NCI-H69 (cell line): ENCODE measurements at regions not wholly inside any gene's neighbourhood (a gene's known extent, or its start where the extent isn't known, plus 50 kb on each side); places are given as distances from the start of the nearest gene placed in this dataset.

Source experiments
- DNase-seq: peaks from one replicate; lab custom pipeline; 2025; lab: John Stamatoyannopoulos, UW

DNA sequence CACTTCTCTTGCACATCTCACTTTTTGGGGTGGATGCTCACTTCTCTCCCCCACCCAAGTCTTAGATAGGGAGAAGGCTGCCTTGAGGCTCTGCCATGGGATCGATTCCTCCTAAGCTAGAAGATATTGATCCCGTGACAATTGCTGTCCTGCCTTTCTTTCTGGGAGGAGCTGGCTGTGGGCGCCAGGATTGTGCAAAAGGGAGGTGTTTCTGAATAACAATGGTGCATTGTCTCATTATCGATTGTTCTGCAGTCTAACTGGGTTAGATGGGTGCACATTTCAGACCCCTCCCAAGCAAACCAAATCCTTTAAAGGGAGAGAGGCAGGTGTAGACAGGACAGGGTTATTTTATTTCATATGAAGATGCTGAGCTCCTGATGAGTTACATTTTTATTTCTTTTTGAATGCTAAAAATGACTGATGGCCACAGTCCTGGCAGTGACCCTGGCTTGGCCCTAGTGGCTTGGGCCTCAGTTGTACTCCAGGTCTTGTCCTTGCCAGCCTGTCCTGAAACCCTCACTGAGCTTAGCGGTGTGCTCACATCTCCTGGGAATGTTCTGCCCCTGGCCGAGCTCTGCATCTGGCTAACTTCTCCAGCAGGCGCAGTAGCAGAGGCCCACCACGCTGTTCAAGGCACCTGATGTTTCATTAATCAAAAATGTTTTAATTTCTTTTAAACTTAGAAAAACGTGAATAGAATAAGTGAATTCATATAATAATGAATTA, 99.0 kb upstream of the KAZN start:
- no peak for DNase-seq

DNA sequence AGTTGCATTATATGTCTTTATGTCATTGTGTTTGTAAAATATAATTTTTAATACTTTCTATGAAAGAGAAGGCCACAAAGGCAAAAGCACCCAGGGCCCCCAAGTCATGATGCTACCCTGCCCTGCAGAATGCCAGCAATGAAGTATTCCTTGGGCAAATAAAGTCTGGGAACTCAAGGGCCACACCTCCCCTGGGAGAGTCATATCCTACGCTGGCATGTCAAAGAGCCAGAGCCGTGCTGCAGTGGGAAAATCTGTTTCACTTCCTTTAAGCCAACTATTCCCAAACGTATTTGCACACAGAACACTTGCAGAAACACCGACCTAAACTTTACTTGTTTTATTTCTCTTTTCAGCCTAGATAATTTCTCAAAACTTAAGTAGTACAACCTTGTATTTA, 98.4 kb upstream of the KAZN start:
- DNase-seq: no peak

DNA sequence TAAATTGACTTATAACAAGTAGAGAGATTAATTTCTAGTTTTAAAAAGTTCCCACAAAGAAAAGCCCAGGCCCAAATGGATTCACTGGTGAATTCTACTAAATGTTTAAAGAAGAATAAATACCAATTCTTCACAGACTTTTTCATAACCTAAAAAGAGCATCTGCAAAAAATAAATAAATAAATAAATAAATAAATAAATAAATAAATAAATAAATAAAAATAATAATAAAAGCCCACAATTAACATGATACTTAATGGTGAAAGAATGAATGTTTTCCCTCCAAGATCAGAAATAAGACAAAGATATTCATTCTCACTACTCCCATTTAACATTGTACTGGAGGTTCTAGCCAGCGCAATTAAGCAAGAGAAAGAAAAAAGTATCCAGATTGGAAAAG, 97.6 kb upstream of the KAZN start:
- no peak for DNase-seq

DNA sequence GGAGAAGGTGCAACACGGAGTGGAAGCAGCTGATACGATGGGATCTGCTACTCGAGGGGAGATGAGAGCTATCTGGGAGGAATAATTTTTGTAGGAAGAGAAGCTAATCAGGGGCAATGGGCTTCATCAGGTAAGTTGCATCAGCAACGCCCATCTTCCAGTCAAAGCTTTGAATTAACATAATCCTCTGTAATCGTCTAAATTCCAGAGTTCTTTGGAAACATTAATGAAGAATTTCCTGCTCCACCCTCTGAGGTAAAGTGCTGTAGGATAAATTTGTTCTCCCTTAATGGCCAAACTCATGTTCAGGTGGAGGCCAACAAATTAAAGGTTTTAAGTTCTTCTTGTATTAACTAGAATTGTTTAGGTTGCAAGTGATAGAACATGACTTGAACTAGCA, 94.0 kb upstream of the KAZN start:
- DNase-seq: no peak

DNA sequence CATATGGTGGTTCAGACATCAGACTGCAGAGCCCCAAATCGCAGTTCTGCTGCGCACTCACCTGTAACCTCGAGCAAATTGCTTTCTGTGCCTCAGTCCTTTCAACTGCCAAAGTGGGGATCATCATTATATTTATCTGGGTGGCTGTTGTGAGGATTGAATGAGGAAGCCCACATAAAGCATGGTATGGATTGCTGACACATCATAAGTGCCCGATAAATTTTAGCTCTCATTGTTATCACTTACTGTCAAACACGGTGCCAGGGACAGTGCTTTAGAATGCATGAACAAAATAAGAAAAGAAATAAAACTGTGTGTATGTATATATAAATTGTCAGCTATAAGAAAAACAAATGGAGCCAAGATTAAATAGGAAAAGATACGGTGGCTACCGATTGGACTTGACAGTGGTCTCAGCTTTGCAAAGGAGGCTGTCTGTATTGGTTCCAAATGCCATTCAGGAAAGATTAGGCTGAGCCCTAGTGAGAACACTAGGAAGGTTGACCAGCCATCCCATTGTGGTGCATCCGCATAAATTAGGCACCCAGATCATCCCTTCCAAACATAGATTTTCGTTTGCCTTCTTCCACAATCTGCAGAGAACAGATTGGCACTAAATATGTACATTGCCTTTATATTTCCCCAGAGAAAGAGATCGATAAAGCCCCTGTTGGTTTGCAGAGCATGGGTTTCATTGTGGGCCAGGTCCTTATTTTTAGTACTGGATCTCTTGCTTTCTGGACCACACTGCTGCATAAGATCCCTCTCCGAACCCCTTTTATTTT, 91.8 kb upstream of the KAZN start:
- no peak for DNase-seq

DNA sequence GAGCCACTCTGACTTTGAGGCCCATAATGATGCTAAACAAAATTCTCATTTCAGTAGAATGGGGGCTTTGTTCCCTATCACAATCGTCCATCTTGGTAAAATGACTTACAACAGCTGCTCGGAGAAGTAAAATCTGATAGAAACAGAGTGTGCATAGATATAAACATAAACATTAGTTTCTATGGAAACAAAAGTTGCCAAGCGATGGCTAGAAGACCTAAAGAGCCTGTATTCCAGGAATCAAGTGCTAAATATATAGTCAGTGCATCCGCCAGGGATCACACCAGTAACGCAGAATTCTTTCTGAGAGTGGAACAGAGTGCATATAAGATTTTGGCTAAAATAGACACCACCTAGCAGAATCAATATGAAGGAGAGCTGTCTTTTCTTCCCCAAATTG, 91.2 kb upstream of the KAZN start:
- DNase-seq: no peak

DNA sequence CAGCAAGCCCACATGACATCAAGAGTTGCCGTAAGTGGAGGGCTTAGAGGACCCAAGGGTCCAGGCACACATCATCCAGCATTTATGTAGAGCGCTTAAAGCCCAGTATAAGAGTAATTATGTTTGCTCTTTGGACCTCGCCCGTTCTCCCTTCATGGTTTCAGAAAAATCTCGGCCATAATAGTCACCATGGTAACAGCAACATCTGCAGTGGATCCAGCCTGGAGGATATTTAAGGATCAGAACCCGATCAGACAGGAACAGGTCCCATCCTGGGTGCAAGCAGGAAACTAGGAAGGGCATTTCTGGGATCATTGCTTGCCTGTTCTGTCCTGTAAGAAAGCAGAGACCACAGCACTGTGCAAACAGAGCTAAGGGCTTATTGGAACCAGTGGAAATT, 89.9 kb upstream of the KAZN start:
- no peak for DNase-seq

DNA sequence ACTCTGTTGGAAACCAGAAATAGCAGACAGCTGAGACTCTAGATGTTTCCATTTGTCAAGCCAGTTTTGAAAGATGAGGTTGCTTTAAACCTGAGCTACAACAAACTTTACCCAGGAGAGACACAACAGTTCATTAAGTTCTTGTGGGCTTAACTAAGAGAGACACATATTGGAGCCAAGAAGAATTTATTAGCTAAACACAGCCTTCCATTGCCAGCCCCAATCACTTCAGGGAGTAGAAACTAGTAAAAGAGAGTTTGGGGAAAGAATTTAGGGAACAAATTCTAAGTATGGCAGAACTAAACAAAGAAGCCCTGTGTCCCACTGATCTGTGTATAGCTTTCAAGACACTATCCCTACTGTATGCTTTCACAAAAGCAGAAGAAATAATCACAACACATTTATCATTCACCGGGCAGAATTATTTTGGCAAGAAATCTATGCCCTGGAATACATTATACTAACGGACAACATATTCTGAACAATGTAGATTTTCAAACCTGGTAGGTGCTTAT, 87.3 kb upstream of the KAZN start:
- no peak for DNase-seq

DNA sequence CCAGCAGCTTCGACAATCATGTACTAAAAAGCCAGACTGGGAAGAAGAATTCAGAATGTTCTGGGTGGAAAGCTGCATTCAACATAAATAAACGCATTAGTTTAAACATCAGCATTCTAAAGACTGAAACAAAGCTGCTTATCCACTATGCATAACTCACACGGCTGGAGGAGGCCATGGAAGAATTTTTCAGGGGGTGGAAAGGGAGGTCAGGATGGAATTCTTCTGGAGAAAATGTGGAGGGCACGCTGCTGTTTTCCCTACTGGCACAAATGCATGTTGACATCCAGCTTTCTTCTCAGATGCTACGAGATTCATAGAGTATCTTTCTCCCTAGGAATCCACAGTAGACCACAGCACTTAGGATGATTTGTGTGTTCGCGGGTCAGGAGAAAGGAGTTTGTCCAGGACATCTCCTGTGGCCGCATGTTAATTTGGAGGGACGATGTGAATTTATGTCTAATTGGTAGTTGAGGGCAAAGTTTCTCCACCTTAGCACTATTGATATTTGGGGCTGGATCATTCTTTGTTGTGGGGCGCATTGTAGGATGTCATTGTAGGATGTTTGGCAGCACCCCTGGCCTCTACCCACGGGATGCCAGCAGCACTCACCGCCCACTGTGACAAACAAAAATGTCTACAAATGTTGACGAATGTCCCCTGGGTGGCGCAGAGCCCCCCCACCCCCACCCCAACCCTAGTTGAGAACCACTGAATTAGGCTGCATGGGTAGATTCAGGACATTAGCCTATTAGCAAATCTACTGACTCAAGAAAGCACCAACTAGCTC, 86.5 kb upstream of the KAZN start:
- DNase-seq: no peak

DNA sequence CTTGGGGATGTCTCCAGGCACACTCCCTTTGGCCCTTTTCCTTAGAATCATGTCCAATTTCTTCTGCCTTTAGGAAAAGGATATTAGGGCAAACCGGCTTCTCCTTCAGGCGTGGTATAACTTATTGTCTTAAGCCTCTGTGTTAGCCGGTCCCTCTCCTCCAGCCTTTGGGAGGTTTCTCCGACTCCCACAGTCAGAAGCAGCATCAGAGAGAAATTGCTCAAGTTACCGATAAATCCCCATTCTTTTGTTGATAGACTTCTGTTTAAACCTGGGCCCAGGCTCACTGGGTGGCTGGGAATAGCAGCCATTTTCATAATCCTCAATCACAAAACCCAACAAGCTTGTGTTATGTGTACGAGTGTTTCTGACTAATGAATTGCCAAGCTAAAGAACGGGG, 85.4 kb upstream of the KAZN start:
- DNase-seq: no peak

DNA sequence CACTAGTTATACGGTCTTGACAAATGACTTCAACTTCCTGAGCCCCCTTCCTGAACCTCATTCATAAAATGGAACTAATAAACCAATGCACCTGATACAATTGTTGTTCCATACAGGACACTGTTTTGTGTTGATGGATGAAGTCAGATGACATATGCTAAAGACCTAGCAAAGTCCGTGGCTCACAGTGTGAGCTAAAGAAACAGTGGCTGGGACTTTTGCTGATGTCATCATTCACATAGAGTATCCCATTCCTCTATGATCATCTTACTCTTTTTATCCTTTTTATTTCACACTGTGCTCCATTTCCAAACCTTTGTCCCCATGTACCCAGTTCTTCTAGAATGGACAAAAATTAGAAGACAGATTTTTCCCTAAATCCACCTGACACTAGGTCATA, 83.7 kb upstream of the KAZN start:
- DNase-seq: no peak

DNA sequence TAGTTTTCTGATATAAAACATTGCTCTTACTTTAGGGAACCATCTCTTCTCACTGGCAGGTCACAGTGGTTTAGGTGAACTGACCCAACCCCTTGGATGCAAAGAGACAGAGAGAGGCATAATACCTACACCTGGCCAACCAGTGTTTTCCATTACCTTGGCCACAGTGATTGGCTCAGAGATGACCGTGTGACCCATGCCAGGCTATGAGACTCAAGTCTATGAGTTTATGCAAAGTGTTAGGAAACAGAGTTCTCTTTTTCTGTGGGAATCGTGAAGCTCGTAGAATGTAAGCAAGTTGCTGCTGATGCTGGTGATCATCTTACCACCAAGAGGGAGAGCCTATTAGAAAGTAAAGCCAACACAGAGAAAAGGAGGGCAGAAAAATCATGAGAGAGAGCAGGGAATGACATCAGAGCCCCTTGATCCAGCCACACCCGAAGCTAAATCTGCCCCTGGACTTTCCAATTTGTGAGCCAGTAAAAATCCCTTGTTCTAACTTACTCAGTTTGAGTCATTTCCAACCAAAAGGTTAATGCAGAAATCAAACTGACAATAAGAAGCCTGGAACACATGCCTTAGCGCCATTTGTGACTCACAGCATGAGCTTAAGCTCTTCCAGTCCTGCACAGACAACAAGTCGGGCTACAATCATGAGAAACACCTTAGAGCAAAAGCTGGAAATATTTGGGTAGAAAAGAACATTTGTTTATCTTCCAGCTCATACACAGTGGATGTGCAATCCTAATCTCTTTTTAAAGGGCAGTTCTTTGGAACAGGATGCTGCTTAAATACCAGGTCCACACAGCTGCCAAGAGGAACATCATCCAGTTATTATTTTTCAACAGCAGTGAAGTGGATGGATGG, 81.3 kb upstream of the KAZN start:
- no peak for DNase-seq

DNA sequence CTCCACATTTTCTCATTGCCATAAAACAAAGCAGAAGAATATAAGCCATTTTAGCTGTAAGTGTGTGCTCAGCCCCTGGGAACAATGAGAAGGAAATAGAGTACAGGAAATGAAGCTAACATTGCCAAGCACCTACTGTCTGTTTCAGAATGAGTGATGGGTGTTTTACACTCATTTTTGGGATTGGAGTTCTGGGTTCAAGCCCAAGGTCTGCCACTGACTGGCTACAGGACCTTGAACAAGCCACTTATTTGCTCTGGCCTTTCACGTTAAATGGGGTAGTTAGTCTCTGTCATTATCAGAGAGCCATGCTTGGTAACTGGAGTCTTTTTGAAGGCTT, 80.7 kb upstream of the KAZN start:
- DNase-seq: no peak

DNA sequence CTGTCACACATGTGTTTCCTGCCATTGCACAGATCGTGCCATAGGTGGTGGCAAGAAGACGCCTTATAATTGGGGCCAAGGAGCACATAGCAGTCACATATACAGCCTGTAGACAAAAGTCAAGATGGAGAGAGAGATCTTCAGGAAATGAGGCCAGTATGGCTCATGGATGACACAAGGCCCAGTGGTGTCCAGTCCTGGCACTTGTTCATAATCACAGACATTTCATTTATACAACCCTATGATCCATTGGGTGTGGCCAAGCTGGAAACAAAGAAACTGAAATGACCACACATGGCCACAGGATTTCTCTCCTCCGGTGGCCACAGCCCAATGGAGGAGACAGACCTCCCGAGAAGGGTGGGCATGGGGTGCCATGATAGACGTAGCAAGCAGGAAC, 78.5 kb upstream of the KAZN start:
- no peak for DNase-seq

DNA sequence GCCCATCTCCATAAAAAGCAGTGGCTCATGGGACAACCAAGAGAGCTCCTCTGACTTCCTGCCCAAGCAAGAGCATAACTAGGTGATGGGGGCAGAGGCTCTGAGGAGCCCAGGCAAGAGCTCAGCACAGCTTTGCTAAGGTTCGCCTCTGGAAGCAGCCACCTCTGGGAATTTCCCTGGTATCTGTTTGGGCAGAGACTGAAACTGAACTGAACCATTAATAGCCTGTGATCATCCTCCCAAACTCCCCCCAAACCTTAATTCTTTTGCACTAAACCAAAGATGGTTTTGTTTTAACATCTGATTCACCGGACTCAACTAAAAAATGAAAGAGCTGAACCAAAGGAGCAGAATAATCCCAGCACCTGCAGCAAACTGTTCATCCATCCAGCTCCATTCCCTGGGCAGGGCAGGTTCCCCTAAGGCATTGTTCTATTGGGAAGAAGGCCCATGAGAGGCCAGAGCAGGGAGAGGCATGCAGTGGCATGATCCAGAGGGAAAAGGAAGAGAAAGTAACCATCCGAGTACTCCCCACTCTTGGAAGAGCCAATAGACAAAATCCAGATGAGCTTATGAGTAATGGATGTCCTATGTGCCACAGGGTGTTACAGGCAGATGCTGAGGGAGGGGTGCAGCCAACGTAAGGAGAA, 77.8 kb upstream of the KAZN start:
- no peak for DNase-seq

DNA sequence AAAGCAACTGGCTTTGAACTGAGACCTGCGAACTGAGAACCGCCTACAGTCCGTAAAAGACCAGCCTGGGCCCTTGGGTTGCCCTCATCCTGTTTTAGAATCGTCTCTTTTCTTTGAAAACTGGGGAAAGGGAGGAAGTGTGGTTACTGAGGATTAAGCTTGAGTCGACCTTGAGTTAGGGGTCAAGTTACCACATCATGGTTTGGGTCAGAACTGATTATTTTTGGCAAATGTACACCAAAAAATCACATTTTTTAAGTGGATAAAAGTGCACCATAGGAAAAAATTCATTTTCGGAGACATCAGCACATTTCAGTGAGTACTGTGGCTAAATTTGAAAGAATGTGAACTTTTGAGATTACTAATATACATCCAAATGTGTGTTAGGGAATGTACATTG, 76.9 kb upstream of the KAZN start:
- no peak for DNase-seq

DNA sequence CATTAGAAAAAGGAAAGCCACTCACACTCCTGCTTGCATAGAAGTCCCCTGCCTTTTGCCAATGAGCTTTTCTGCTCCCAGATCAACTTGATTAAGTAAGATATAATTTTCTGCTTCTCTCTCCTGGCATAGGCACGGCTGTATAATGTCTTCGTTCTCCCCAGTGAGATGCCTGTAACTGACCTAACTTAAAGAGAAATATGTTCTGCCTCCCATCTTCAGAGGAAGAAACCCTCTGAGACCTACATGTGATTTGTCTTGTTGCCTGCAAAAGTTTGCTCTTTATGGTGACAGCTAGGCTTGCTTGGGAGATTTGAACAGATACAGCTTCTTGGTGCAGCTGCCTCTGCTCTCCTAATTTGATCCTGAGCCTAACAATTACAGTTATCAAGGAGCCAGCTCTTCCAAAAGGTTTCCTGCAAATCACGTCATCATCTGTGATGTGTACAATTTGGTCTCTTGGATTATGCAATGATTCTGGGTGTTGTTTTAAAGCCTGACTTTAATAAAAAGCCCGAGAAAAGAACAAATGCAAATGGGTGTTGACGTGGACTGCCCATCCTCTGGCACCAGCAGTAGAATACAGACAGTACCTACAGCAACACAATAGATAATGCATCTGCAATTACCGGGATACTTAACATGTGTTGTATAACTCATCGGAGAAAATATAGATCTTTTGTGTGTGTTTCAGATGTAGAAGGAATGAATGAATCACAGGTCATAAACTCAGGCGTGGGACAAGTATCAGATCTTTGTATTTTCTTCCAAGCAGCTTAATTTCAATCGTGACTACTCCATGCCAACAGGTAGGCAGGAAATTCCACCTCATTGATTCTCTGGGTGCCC, 76.2 kb upstream of the KAZN start:
- no peak for DNase-seq

DNA sequence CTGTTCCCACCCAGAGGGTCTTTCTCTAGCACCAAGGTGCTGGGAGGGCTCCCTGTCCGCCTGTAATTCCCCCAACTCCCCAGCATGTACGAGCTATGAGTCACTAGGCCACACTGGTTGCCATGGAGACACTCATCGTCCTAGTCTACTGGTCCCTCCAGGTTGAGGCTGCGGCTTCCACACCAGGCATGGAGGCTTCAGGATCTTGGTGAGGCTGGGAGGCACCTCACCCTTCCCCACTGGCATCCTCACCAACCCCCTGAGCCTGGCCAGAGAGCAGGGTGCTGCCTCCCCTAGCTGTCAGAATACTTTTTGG, 75.6 kb upstream of the KAZN start:
- no peak for DNase-seq

DNA sequence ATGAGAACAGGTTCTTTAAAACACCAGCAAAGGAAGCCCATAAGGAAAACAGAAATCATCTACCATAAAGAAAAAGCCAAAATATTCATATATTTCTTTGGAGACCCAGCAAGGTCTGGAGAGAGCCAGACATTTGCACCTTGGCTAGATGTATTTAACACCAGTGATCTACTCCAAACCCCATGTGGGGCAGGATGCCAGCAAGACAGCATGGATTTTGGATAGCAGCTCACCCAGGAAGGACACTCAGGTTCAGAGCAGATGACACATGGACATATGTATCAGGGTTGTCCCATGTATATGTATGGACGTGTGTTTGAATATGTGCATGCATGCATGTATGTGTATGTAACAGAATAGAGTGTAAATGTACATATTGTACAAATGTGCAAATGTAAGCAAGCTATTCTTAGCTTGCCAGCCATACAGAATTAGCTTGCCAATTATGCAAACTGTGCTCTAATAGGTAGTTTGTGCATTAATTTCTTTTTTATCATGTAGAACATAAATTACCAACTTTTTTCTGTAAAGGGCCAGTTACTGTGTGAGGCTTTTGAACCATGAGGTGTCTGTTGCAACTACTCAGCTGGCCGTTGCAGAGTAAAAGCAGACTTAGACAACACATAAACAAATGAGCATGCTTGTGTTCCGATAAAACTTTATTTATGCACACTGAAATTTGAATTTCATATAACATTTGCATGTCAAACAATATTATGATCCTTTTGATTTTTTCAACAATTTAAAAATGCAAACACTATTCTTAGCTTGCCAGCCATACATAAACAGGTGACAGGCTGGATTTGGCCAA, 73.5 kb upstream of the KAZN start:
- DNase-seq: no peak

DNA sequence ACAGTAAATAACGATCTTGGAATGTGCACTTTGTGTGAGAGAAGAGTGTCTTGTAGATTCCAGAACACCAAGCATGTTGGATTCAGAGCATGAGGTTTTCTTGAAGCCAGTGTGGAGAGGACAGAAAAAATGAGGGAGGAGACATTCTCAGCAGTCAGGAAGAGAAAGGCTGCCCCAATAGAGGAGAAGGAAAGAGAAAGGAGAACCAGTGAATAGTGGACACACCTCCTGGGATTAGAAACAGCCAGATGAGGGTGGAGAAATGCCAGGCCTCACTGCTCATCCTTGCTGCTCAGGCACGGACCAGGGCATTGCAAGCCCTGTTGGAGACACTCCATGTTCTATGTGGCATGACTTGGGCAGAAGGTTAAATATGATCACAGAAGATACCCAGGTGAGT, 69.0 kb upstream of the KAZN start:
- no peak for DNase-seq
